NOMO-1 treated with DMSO at 0.1 percent for 48 hours (cell line): ENCODE measurements at regions not wholly inside any gene's neighbourhood (a gene's known extent, or its start where the extent isn't known, plus 50 kb on each side); places are given as distances from the start of the nearest gene placed in this dataset.
"Not testable (repeated sequence)": the region's sequence is repeated elsewhere in the genome, so short reads cannot be mapped to it uniquely, and the experiment has no call there.

Experiments
- DNase-seq: peaks from one replicate; lab custom pipeline; 2025; ENCODE audit not compliant: unreplicated experiment; lab: John Stamatoyannopoulos, UW

DNA sequence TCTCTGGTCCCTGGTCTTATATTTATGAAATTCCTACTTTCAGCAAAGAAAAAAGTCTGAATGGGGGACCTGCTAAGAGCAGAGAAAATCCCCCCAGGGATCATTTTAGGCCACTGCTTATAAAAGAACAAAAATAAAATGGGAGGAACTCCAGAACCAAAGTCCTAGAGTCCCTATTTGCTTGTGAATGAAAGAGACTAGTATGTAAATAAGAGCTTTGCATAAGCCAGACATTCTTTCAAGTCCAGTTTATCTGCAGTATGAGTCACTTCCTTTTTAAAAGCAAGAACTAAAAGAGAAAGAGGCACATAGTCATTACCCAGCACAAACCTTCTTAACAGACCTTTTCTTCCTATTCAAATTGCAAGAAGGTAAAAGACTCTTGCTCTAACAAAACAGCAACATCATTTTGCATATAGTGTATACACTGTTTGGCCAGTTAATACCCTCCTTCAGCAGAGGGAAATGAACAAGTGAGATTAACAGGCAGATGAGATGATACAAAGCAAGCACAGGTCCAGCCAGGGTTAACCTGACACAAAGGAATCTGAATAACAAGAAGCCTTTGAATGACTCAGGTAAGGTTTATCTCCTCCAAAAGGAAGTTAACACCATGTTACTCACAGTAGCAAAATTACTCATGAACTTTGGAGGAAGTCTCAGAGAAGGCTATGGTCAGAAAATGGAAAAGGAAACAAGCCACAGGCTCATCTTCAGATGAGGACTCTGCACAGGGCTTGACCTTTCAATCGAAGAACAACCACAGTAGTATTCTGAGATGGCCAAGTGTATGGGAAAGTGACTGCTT lies 87.3 kb downstream of the PHLDA1 start:
- peak; percentile 90 for DNase-seq

DNA sequence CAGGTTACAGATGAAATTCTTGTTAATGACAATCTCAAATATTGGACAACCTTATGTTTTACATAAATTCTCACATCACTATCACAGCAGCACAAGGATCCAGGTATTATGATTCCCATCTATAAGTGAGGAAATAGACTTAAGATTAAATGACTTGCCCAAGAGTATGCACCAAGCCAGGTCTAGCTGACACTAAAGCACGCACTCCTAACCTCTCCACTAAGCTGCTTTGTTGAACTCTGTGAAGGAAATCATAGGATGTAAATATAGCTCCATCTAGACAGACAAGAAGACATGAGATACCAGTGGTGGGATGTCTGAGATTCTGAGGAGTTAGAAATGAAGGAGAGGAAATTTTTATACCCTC lies 87.9 kb downstream of the PHLDA1 start:
- DNase-seq = no peak

- not testable (repeated sequence) for DNase-seq
These were observed 89.9 kb downstream of the PHLDA1 start for GRCh38 chr12:75941661-75942060.

DNA sequence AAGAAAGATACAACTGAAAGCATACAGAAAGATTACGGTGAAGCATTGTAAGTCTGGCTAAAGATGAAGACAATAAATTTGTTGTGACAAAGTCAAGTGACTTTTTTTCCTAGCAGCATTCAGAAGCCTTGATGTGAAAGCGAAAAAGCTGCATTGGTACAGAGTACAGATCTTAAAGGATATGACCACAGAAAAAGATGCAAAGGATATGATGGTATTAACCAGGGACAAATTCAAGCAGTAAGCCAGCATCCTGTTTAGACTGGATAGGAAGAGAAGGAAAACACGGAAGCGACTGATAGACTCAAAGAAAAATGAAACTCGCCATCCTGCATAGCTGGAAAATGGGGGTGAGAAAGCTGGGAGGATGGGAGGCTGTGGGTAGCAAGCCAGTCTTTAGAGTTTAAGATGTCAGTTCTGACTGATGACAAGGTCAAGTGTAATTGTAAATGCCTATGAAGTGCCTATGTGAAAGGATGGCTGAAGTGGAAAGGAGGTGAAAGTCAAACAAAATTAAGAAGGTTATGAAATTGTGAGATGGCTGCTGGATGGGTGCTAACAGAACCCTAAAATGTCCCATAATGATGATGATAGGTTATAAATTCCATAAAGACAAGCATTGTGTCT lies 92.4 kb downstream of the PHLDA1 start:
- DNase-seq = no peak

DNA sequence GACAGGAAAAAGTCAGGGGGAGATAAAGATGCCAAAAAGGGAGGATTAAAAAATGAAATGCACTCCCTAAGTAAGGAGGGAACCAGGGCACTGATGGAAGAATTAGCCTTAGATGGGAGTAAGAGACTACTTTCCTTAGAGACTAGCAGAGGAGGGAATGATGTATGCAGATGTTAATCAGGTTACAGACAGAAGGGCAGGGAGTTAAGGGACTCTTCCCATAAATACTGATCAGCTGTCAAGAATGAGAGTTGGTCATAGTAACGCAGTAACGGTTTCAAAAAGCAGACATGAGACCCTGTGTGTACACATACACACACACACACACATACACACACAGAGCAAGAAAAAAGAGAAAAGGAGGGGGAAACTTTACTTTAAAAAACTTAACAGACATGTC lies 93.4 kb downstream of the PHLDA1 start:
- DNase-seq = no peak

DNA sequence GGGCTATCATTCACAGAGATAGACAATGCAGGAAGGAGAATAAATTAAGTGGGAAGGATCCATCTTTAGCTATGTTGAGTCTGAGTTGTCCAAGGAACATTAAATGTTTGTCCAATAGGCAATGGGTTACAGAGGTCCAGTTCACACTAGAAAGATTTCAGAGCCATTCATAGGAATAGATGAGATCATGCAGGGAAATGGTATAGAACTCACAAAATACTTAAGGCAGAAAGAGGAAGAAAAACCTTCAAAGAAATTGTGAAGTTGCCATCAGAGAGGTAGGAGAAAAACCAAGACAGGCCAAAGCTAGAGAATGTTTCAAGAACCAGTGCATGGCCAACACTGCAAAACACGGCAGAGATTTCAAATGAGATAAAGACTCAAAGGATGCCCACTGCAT lies 94.1 kb downstream of the PHLDA1 start:
- peak; percentile 37 for DNase-seq

- DNase-seq = no peak
These were observed 94.8 kb downstream of the PHLDA1 start for GRCh38 chr12:75936515-75937440.

- no peak for DNase-seq
These were observed 95.9 kb downstream of the PHLDA1 start for GRCh38 chr12:75935539-75936242.

DNA sequence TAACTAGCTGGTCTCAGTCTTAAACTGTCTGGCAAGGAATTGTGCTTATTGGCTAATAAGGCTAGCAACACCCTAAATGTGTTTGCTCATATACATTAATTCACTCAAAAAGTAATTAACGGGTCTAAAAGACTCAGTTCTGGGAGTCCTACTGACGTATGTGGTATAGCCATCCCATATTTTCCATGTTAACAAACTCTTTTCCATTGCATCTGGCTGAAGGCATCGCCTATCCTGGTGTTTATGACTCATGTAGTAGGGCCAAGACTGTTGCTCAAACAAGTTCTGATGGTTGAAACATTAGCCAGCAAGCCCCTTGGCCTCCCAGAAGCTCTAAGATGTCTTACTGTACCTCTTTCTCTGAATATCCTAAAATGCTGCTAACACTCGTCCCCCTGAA lies 98.5 kb downstream of the PHLDA1 start:
- no peak for DNase-seq

DNA sequence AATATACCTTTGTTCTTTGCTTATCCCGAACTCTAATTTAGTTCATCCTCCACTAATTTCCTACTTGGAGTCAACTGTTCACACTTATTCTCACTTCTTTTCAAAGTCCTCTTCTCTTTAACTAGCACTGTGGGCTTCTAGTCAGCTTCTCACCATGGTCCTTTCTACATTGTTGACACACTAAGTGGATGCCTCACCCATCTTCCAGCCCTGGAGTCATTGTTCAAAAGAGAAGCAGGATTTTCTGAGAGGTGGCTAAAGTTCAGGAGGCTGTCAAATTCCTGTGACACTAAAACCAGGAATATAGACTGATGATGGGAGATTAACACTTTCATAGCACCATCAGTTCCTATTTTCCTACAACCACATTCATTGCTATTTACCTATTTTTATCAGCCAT lies 99.3 kb downstream of the PHLDA1 start:
- DNase-seq = no peak

GRCh38 chr12:75923964-75924666 lies 107.5 kb downstream of the PHLDA1 start:
- peak; percentile 33 for DNase-seq

- no peak for DNase-seq
These were observed 108.5 kb downstream of the PHLDA1 start for GRCh38 chr12:75922944-75923642.

DNA sequence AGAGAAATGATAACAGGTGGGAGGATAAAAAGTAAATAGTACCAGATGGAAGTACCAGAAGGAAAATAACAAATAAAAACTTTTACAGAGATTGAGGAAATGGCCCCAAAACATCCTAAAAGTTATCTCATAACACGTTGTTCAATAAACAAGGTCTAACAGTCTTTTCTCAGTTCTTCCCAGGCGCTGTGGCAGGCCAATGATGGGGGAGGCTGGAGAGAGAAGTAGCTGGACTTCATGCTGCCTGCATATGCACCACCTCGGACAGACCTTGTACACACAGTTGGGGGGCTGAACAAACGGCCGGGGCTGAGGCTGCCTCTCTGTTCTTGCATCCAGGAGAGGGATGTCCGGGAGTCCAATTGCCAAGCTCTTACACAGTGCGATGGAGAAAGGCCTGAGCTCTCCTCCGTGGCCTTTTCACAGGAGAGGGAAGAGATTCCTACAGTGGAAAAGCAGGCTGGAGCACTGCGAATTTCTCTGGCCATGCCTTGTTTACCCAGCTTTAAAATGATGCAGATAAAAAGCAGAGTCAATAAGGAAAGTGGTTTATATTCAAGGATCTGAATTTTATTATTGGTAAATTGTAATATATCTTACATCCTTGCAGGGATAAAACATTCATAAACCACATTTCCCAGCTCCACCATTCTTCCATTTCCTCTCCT lies 109.8 kb downstream of the PHLDA1 start:
- no peak for DNase-seq

- DNase-seq = peak; percentile 44
These were observed 113.9 kb downstream of the PHLDA1 start for GRCh38 chr12:75917715-75918114.

DNA sequence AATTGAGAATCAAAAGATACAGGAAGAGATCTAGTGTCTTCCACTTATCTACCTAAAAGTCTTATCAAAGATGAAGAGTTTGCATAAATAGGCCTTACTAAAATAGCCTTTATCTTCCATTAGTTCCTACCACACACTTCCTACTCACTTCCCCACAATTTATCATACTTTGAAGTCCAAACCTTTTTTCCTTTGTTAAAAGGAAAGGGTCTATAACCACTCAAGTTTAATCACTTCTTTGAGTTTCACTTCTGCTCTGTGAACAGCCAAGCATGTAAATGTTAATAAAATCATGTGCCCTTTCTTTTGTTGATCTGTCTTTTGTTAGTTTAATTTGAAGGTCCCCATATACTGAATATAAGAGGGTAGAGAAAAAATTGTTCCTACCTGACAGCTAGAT lies 114.5 kb downstream of the PHLDA1 start:
- peak; percentile 90 for DNase-seq

DNA sequence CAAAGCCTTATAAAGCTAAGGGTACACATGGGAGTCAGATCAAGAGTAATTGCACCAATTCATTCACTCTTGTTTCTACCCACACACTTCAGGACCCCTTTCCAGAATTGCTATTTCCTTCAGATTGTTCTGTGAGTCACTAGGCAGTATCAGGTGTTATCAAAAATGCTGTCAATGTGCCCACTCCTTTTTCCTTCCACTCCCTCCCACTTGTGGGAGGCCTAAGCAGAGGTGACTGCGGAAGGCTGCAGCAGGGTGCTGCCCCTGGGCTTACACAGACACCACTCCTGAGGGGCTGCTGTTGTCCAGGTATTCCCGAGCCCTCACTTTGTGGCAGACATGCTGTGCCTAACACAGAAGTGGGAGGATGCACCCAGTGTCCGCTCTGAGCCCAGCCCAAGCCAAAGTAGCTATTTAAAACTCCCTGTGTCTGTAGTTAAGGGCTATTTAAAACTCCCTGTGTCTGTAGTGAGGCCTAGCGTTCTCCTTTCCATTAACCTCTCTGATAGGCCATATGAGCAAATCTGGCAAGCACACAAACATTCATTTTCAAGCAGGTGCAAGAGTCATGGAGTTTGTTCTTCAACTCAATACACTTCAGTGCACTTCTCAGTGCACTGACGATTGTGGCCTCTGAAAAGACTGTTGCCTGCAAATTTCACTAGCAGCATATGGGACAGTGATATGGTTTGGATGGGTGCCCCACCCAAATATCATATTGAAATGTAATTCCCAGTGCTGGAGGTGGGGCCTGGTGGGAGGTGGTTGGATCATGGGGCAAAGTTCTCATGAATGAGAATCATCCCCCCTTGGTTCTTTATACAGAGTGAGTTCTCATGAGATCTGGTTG lies 117.8 kb downstream of the PHLDA1 start:
- no peak for DNase-seq

DNA sequence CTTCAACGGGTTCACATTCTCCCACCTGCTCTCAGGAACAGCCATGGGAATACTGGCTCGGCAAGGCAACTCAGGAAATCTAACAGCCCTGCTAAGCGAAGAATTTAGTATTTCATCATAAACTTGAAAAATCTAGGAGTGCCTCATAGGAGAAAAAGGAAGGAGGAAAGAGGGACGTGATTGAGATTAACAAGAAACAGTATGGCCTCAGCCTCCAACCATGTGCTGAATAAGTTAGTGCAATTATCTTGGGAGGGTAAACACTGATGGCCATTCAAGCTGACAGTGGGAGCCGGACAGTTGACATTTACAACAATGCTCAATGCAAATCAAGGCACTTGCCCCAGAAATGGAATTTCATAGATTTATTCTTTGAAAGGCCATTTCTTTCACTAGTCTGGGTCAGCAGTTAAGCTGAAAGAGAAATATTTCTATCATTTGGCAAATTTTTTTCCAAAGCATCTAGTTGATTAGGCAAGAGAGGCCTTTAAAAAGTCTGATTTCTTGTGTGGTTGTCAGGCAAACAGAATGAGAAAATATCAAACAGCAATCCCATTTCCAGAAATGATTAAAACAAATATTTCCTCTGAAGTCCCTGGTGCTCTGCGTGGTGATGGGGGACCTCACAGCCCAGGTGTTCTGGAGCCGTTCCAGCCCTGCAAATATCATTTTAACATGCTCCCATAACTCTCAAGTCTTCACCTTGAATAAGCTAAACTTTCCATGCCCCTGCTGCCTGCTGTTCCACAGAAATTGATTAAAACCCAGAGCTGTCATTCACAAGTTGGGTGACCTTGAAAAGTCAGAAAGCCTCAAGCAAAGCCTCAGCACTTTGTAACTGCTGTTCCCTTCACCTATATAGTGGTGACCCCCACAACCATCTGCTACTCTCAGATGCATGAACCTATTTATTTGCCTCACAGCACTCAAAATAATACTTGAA lies 121.6 kb downstream of the PHLDA1 start:
- no peak for DNase-seq
